Activated B cell treated with CpG ODN at 0.5 μM for 24 hours (primary cell): ENCODE measurements at regions not wholly inside any gene's neighbourhood (a gene's known extent, or its start where the extent isn't known, plus 50 kb on each side); places are given as distances from the start of the nearest gene placed in this dataset.

Experiments
- ATAC-seq: fragments of 200-7000 bp; cut with Tn5 transposase; one replicate; pipeline ENCODE4 v1.10.0; 2021; ENCODE audit warnings: low read depth, mild to moderate bottlenecking, moderate library complexity
- CTCF ChIA-PET: fragments of 350-600 bp; sonication (Branson Sonifier 250); formaldehyde crosslinking; loops from one replicate; lab custom pipeline; 2021; ENCODE audit warnings: antibody characterized with exemption; lab: Charles Lee
- POLR2A ChIA-PET: fragments of 350-600 bp; sonication (Branson Sonifier 250); formaldehyde crosslinking; loops from one replicate; lab custom pipeline; 2021; ENCODE audit warnings: antibody characterized with exemption; lab: Charles Lee
- DNase-seq: peaks from one replicate; pipeline ENCODE4 v3.0.0; 2022
- H3K27ac Mint-ChIP-seq: one replicate; pipeline ENCODE4 v1.8.0; 2020; ENCODE audit warnings: mixed read lengths
- H3K27me3 Mint-ChIP-seq: one replicate; pipeline ENCODE4 v1.8.0; 2021; ENCODE audit warnings: mixed read lengths
- H3K36me3 Mint-ChIP-seq: one replicate; pipeline ENCODE4 v1.8.0; 2021; ENCODE audit warnings: low read depth, mixed read lengths
- H3K4me1 Mint-ChIP-seq: one replicate; pipeline ENCODE4 v1.8.0; 2021; ENCODE audit warnings: mixed read lengths
- H3K4me3 Mint-ChIP-seq: one replicate; pipeline ENCODE4 v1.8.0; 2020; ENCODE audit warnings: mild to moderate bottlenecking, mixed read lengths
- H3K9me3 Mint-ChIP-seq: one replicate; pipeline ENCODE4 v1.8.0; 2020; ENCODE audit warnings: mixed read lengths
- intact Hi-C: fragments of 100-400 bp; cut with micrococcal nuclease; formaldehyde crosslinking; loops from one replicate; pipeline ENCODE4 v1.15.1; 2024
- TF ChIP-seq, protein P1 (sequence below): fragments of 200-600 bp; IDR thresholded peaks from one replicate; pipeline ENCODE4 v1.8.0; 2022; ENCODE audit warnings: antibody characterized with exemption, mild to moderate bottlenecking

DNA sequence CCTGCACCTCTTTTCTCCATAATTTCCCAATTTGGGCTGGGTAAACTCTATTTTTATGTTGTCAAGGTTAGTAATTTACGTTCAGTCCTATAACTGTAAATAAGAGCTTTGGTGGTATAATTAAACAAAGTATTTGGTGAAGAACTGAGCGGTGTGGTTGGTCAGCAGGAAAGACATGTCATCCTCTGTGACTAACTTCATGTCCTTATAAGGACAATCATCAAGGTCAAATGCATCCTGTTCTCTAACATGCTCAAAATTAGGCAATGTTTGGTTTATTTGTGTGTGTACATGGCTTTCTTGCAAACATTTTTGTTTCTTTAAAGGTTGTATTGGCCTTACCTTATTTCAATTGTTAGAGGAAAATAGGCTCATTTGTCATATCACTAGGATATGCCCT, 121.5 kb upstream of the NABP1 start:
- H3K27me3 Mint-ChIP-seq: peaks cover 2% of the 10 kb centered on the region
- TF ChIP-seq, protein P1, sequence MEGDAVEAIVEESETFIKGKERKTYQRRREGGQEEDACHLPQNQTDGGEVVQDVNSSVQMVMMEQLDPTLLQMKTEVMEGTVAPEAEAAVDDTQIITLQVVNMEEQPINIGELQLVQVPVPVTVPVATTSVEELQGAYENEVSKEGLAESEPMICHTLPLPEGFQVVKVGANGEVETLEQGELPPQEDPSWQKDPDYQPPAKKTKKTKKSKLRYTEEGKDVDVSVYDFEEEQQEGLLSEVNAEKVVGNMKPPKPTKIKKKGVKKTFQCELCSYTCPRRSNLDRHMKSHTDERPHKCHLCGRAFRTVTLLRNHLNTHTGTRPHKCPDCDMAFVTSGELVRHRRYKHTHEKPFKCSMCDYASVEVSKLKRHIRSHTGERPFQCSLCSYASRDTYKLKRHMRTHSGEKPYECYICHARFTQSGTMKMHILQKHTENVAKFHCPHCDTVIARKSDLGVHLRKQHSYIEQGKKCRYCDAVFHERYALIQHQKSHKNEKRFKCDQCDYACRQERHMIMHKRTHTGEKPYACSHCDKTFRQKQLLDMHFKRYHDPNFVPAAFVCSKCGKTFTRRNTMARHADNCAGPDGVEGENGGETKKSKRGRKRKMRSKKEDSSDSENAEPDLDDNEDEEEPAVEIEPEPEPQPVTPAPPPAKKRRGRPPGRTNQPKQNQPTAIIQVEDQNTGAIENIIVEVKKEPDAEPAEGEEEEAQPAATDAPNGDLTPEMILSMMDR: no peak
- H3K9me3 Mint-ChIP-seq: no peaks in the 10 kb centered on the region
- H3K36me3 Mint-ChIP-seq: no peaks in the 10 kb centered on the region
- H3K4me1 Mint-ChIP-seq: peaks cover 3% of the 10 kb centered on the region
- DNase-seq: no peak
- POLR2A ChIA-PET: no interaction called here
- no peak for ATAC-seq
- H3K4me3 Mint-ChIP-seq: no peak overlapping the region
- CTCF ChIA-PET: interaction anchor here (0.8 to 9.6 kb wide), 6 partner anchors 10 to 605 kb away, joined by 3 to 171 read pairs (median 6); no protein-coding TSS in a partner anchor
- no peak overlapping the region for H3K27ac Mint-ChIP-seq
- intact Hi-C loops: loop anchor here (5.0 kb wide), 1 partner anchor 256 kb away; no protein-coding TSS in a partner anchor

DNA sequence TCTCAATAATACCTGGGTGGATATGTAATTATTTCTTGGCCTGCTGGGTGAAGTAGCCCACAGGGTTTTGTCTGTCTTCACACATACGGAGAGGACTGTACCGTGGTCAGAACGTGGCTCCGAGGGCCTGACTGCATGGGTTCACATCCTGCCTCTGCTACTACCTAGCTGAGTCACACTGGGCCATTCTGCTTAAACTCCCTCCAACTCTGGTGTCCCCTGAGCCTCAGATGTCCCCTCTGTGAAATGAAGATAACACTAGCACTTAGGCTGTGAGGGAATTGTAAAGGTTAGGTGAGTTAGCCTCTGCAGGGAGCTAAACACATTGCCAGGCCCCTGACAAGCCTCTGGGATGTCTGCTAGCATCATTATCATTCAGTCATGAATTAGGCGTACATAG, 120.1 kb upstream of the NABP1 start:
- ChIA-PET CTCF (interaction anchor here (1.6 to 9.6 kb wide), 2 partner anchors 13 to 604 kb away, joined by 4 to 171 read pairs; no protein-coding TSS in a partner anchor), POLR2A (no interaction called here)
- Mint-ChIP-seq H3K4me3 (no peak overlapping the region), H3K27ac (no peak overlapping the region), H3K4me1 (peaks cover 3% of the 10 kb centered on the region), H3K36me3 (no peaks in the 10 kb centered on the region), H3K27me3 (peaks cover 2% of the 10 kb centered on the region), H3K9me3 (no peaks in the 10 kb centered on the region)
- ATAC-seq (no peak), DNase-seq (no peak)
- intact Hi-C loops: loop anchor here (5.0 kb wide), 1 partner anchor 254 kb away; no protein-coding TSS in a partner anchor
- TF ChIP-seq, protein P1: no peak

DNA sequence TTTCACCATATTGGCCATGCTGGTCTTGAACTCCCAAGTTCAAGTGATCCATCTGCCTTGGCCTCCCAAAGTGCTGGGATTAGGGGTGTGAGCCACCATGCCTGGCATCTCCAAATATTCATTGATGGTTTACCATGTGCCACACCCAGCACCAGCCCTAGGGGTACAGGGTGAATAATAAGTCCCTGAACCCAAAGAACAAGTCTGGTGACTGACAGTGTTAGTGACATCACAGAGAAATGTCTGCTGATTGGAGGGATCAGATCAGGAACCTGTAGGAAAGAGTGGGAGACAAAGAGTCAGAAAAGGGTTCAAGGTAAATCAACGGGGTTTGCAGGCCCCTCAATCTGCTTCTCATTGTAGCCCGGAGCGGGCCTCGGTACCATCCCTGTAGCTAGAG, 118.4 kb upstream of the NABP1 start:
- H3K4me3 Mint-ChIP-seq: no peak overlapping the region

DNA sequence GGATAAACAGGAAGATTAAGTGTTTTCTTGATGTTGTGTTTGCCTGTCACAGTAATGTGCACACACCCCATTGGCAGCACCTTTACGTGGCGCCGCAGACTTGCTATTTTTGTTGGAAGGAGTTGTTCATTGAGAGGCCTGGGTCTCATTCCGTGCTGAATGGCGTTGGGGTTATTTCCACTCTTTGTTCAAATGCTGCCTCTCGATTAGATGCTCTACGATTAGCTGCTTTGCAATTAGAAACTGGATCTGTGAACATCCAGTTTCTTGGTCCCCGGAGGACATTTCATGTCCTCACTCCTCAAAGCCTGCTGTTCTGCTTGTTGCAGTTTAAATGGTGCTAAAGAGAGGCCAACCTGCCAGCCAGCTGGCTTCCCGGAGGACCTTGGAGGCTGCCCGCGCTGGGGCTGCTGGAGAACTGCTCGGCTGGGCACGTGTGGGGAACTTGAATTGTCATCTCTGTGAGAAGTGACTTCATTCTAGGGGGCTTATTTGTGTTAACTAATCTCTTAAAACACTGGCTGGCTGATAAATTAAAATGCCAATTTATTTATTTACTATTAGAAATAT, 117.4 kb upstream of the NABP1 start:
- Mint-ChIP-seq H3K36me3 (no peaks in the 10 kb centered on the region), H3K27me3 (peaks cover 3% of the 10 kb centered on the region), H3K4me1 (no peaks in the 10 kb centered on the region), H3K4me3 (no peak overlapping the region), H3K27ac (no peak overlapping the region), H3K9me3 (no peaks in the 10 kb centered on the region)
- TF ChIP-seq, protein P1: no peak
- CTCF ChIA-PET: interaction anchor here (9.6 kb wide), 1 partner anchor 601 kb away, joined by 171 read pairs; no protein-coding TSS in a partner anchor
- intact Hi-C loops: no loop called here
- ATAC-seq (no peak), DNase-seq (no peak)
- POLR2A ChIA-PET: no interaction called here

More for the DNA sequence above, 118.4 kb upstream of the NABP1 start:
- Mint-ChIP-seq H3K4me1 (peaks cover 3% of the 10 kb centered on the region), H3K27me3 (peaks cover 2% of the 10 kb centered on the region), H3K9me3 (no peaks in the 10 kb centered on the region), H3K36me3 (no peaks in the 10 kb centered on the region), H3K27ac (no peak overlapping the region)
- POLR2A ChIA-PET: no interaction called here
- DNase-seq (no peak), ATAC-seq (no peak)
- TF ChIP-seq, protein P1: no peak
- CTCF ChIA-PET: interaction anchor here (9.6 kb wide), 1 partner anchor 602 kb away, joined by 171 read pairs; no protein-coding TSS in a partner anchor
- intact Hi-C loops: loop anchor here (5.0 kb wide), 1 partner anchor 253 kb away; no protein-coding TSS in a partner anchor

DNA sequence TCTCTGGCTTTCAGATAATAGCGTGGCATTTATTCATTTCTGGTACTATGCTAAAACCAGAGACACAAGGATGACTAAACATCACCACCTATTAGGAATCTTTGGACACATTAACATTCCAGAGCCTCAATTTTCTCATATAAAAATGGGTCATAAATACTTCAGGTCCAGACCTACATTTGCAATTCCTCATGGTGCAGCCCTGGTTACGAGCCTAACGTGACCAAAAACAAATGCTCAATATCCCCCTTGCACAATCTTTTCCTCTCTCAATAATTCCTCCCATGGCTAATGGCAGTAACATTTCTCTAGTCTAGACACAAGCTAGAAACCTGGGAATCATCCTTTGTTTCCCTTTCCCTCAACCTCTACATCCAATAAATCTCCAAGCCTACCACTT, 112.8 kb upstream of the NABP1 start:
- H3K36me3 Mint-ChIP-seq: no peaks in the 10 kb centered on the region
- ATAC-seq (no peak), DNase-seq (no peak)
- ChIA-PET POLR2A (interaction anchor here (0.6 kb wide), 1 partner anchor 50 kb away, joined by 9 read pairs; no protein-coding TSS in a partner anchor), CTCF (interaction anchor here (1.5 to 3.3 kb wide), 5 partner anchors 10 to 597 kb away, joined by 4 to 38 read pairs (median 9); no protein-coding TSS in a partner anchor)
- peaks cover under 1% of the 10 kb centered on the region for H3K4me1 Mint-ChIP-seq
- H3K27me3 Mint-ChIP-seq: peaks cover 6% of the 10 kb centered on the region
- no peaks in the 10 kb centered on the region for H3K9me3 Mint-ChIP-seq
- TF ChIP-seq, protein P1: no peak
- no peak overlapping the region for H3K27ac Mint-ChIP-seq
- intact Hi-C loops: no loop called here
- H3K4me3 Mint-ChIP-seq: no peak overlapping the region
